Fibroblast of lung (primary cell): ENCODE measurements at regions not wholly inside any gene's neighbourhood (a gene's known extent, or its start where the extent isn't known, plus 50 kb on each side); places are given as distances from the start of the nearest gene placed in this dataset.

Experiments
- DNase-seq, 2 donors: peaks; one replicate each; pipeline versions ENCODE4 v3.0.0 to v3.0.0-alpha.2; 2010; ENCODE audit warnings: low read depth in 2 of 2
- H2AFZ ChIP-seq: 2 replicates; pipeline ENCODE4 v1.5.1; 2012; ENCODE audit warnings: low read length, control low read depth, inconsistent platforms
- H3K27ac ChIP-seq: 2 replicates; pipeline ENCODE4 v1.5.1; 2011; ENCODE audit warnings: low read length, control low read depth; ENCODE audit not compliant: insufficient read depth
- H3K27me3 ChIP-seq: 2 replicates; pipeline ENCODE4 v1.5.1; 2011; ENCODE audit warnings: mild to moderate bottlenecking, low read length; ENCODE audit not compliant: control insufficient read depth, insufficient read depth
- H3K36me3 ChIP-seq: 2 replicates; pipeline ENCODE4 v1.5.1; 2011; ENCODE audit warnings: low read length; ENCODE audit not compliant: control insufficient read depth, insufficient read depth
- H3K4me1 ChIP-seq: 2 replicates; pipeline ENCODE4 v1.5.1; 2011; ENCODE audit warnings: low read length; ENCODE audit not compliant: control insufficient read depth, insufficient read depth; ENCODE audit errors: extremely low read depth
- H3K4me2 ChIP-seq: 2 replicates; pipeline ENCODE4 v1.5.1; 2011; ENCODE audit warnings: low read length, control low read depth; ENCODE audit not compliant: insufficient read depth; ENCODE audit errors: extremely low read depth
- H3K4me3 ChIP-seq, 4 experiments: fragments of 200-600 bp in 1 of 4; sonication (generic) in 1 of 4; replicated peaks in 1 of 4; 2 replicates each; pipeline ENCODE4 v1.5.1; 2011 to 2016; ENCODE audit warnings: low read length in 4 of 4, low read depth in 3 of 4, mild to moderate bottlenecking in 3 of 4, control low read depth in 2 of 4, inconsistent platforms in 1 of 4, mixed read lengths in 1 of 4; ENCODE audit not compliant: insufficient read depth in 1 of 4; ENCODE audit errors: control extremely low read depth in 1 of 4
- H3K79me2 ChIP-seq: 2 replicates; pipeline ENCODE4 v1.5.1; 2012; ENCODE audit warnings: mild to moderate bottlenecking, low read length, inconsistent platforms; ENCODE audit not compliant: control insufficient read depth, insufficient read depth
- H3K9ac ChIP-seq: 2 replicates; pipeline ENCODE4 v1.5.1; 2011; ENCODE audit warnings: mild to moderate bottlenecking, low read length, control low read depth; ENCODE audit not compliant: insufficient read depth
- H3K9me3 ChIP-seq: 2 replicates; pipeline ENCODE4 v1.5.1; 2012; ENCODE audit warnings: low read depth, low read length; ENCODE audit not compliant: control insufficient read depth, insufficient read depth
- H4K20me1 ChIP-seq: 2 replicates; pipeline ENCODE4 v1.5.1; 2011; ENCODE audit warnings: low read length; ENCODE audit not compliant: control insufficient read depth, insufficient read depth; ENCODE audit errors: extremely low read depth
- EZH2 ChIP-seq: IDR thresholded peaks from 2 replicates; pipeline ENCODE4 v1.5.1; 2012; ENCODE audit warnings: low read length, control low read depth, mild to moderate bottlenecking; ENCODE audit errors: missing control alignments
- TF ChIP-seq, protein P1 (sequence below), 2 donors: IDR thresholded peaks in 1 of 2; conservative IDR thresholded peaks in 1 of 2; 1 replicate in 1 of 2; 2 replicates in 1 of 2; pipeline ENCODE4 v1.5.1; 2011 to 2012; ENCODE audit warnings: low read length in 2 of 2, control low read depth in 1 of 2, inconsistent platforms in 1 of 2, low read depth in 1 of 2, mild to moderate bottlenecking in 1 of 2

- Histone ChIP-seq H3K4me1 (no peaks in the 10 kb centered on the region), H3K9me3 (no peaks in the 10 kb centered on the region), H3K27me3 (no peaks in the 10 kb centered on the region), H3K79me2 (no peaks in the 10 kb centered on the region), H3K36me3 (no peaks in the 10 kb centered on the region), H3K9ac (no peak overlapping the region), H3K27ac (no peak overlapping the region), H3K4me2 (no peak overlapping the region), H3K4me3 (no peak overlapping the region), H2AFZ (no peak overlapping the region), H4K20me1 (no peaks in the 10 kb centered on the region)
- TF ChIP-seq EZH2, result no peak
- TF ChIP-seq, protein P1, sequence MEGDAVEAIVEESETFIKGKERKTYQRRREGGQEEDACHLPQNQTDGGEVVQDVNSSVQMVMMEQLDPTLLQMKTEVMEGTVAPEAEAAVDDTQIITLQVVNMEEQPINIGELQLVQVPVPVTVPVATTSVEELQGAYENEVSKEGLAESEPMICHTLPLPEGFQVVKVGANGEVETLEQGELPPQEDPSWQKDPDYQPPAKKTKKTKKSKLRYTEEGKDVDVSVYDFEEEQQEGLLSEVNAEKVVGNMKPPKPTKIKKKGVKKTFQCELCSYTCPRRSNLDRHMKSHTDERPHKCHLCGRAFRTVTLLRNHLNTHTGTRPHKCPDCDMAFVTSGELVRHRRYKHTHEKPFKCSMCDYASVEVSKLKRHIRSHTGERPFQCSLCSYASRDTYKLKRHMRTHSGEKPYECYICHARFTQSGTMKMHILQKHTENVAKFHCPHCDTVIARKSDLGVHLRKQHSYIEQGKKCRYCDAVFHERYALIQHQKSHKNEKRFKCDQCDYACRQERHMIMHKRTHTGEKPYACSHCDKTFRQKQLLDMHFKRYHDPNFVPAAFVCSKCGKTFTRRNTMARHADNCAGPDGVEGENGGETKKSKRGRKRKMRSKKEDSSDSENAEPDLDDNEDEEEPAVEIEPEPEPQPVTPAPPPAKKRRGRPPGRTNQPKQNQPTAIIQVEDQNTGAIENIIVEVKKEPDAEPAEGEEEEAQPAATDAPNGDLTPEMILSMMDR (conservative IDR thresholded peaks at IDR 0.05 in 1 of 2, IDR thresholded peaks at IDR 0.05 in 1 of 2; ENCODE audit: low read depth in 1 of 2, low read length in 2 of 2), result no peak
- DNase-seq, result no peak
Measured at GRCh38 chr13:63305641-63306133, 1890.0 kb upstream of the PCDH20 start.

DNA sequence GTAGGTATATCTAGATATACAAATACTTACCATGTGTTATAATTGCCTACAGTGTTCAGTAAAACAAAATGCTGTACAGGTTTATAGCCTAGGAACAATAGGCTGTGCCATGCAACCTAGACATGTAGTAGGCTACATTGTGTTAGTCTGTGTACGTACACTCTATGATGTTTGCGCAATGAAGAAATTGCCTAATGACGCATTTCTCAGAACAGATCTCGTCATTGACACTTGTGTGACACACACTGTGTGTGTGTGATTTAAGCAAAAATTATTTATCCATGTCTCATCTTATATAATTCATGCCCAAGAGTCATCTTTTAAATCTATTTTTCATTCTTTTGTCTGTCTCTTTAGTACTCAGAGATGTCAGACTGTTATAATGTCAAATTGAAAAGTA lies 1888.8 kb upstream of the PCDH20 start:
- no peaks in the 10 kb centered on the region for H3K27me3 ChIP-seq
- H3K4me1 ChIP-seq, result no peaks in the 10 kb centered on the region
- H3K36me3 ChIP-seq, result no peaks in the 10 kb centered on the region
- no peaks in the 10 kb centered on the region for H3K79me2 ChIP-seq
- no peak overlapping the region for H3K9ac ChIP-seq
- H3K27ac ChIP-seq, result no peak overlapping the region
- no peak overlapping the region for H2AFZ ChIP-seq
- H3K4me2 ChIP-seq, result no peak overlapping the region
- H3K4me3 ChIP-seq, result no peak overlapping the region
- H3K9me3 ChIP-seq, result no peaks in the 10 kb centered on the region
- no peak for TF ChIP-seq EZH2
- TF ChIP-seq, protein P1 (conservative IDR thresholded peaks at IDR 0.05 in 1 of 2, IDR thresholded peaks at IDR 0.05 in 1 of 2; ENCODE audit: low read depth in 1 of 2, low read length in 2 of 2), result no peak
- peak in 1 of 2 donors; percentile 19 for DNase-seq
- H4K20me1 ChIP-seq, result no peaks in the 10 kb centered on the region

DNA sequence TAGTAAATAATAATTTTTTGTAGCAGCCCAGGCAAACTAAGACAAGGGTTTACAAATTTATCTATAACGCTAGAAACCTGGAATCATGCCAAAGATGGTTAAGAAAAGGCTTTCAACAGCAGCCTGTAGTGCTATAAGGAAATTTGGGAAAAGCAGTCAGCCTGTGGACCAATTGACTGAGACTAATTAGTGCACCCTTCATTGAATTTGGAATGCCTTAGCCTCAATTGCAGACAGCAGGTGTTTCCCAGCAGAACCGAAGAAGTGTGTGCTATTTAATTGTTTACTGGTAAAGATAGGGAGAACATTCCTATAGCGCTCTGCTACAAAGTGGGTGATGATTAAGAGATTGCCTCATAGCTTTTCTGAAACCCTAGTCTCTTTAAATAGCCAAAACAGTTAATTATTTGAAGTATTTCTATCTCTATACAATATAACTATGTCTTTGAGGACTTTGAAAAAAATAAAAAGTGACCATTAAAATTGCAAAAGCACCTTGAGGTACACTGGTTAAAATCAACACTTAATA lies 1884.3 kb upstream of the PCDH20 start:
- H3K9me3 ChIP-seq, result no peaks in the 10 kb centered on the region
- DNase-seq, result peak in 1 of 2 donors; percentile 39
- TF ChIP-seq EZH2, result no peak
- TF ChIP-seq, protein P1 (conservative IDR thresholded peaks at IDR 0.05 in 1 of 2, IDR thresholded peaks at IDR 0.05 in 1 of 2; ENCODE audit: low read depth in 1 of 2, low read length in 2 of 2), result no peak
- no peaks in the 10 kb centered on the region for H3K27me3 ChIP-seq
- H3K4me1 ChIP-seq, result no peaks in the 10 kb centered on the region
- no peak overlapping the region for H3K4me2 ChIP-seq
- H2AFZ ChIP-seq, result no peak overlapping the region
- H3K27ac ChIP-seq, result no peak overlapping the region
- no peak overlapping the region for H3K4me3 ChIP-seq
- no peaks in the 10 kb centered on the region for H4K20me1 ChIP-seq
- H3K9ac ChIP-seq, result no peak overlapping the region
- H3K79me2 ChIP-seq, result no peaks in the 10 kb centered on the region
- H3K36me3 ChIP-seq, result no peaks in the 10 kb centered on the region
